ENCODE measurements at regions not wholly inside any gene's neighbourhood (a gene's known extent, or its start where the extent isn't known, plus 50 kb on each side); places are given as distances from the start of the nearest gene placed in this dataset.

GRCh38 chr10:118953598-118954393 lies 75.7 kb upstream of the NANOS1 start:
- H3K9me3 ChIP-seq (ENCODE audit: control insufficient read depth, insufficient read depth, low read length), result no peaks in the 10 kb centered on the region
- H3K4me3 ChIP-seq (ENCODE audit: low read depth, low read length), result no peak overlapping the region
- no peak overlapping the region for H3K27ac ChIP-seq (ENCODE audit: low read depth, low read length)
- H3K36me3 ChIP-seq (ENCODE audit: control insufficient read depth, insufficient read depth, low read length), result no peaks in the 10 kb centered on the region
- no peaks in the 10 kb centered on the region for H3K27me3 ChIP-seq (ENCODE audit: control insufficient read depth, insufficient read depth, low read length)
- H3K9ac ChIP-seq (ENCODE audit: low read depth, low read length), result no peak overlapping the region
- no peaks in the 10 kb centered on the region for H3K4me1 ChIP-seq (ENCODE audit: control insufficient read depth, insufficient read depth, low read length)

- no peaks in the 10 kb centered on the region for H3K4me1 ChIP-seq (ENCODE audit: control insufficient read depth, insufficient read depth, low read length)
- no peak overlapping the region for H3K9ac ChIP-seq (ENCODE audit: low read depth, low read length)
- no peaks in the 10 kb centered on the region for H3K36me3 ChIP-seq (ENCODE audit: control insufficient read depth, insufficient read depth, low read length)
- no peaks in the 10 kb centered on the region for H3K27me3 ChIP-seq (ENCODE audit: control insufficient read depth, insufficient read depth, low read length)
- no peak overlapping the region for H3K4me3 ChIP-seq (ENCODE audit: low read depth, low read length)
- no peaks in the 10 kb centered on the region for H3K9me3 ChIP-seq (ENCODE audit: control insufficient read depth, insufficient read depth, low read length)
- no peak overlapping the region for H3K27ac ChIP-seq (ENCODE audit: low read depth, low read length)
These were observed 74.0 kb upstream of the NANOS1 start for GRCh38 chr10:118955531-118955930.

GRCh38 chr10:118955951-118956801 lies 73.3 kb upstream of the NANOS1 start:
- H3K9me3 ChIP-seq (ENCODE audit: control insufficient read depth, insufficient read depth, low read length), result no peaks in the 10 kb centered on the region
- H3K36me3 ChIP-seq (ENCODE audit: control insufficient read depth, insufficient read depth, low read length), result no peaks in the 10 kb centered on the region
- H3K9ac ChIP-seq (ENCODE audit: low read depth, low read length), result no peak overlapping the region
- no peaks in the 10 kb centered on the region for H3K4me1 ChIP-seq (ENCODE audit: control insufficient read depth, insufficient read depth, low read length)
- no peaks in the 10 kb centered on the region for H3K27me3 ChIP-seq (ENCODE audit: control insufficient read depth, insufficient read depth, low read length)
- no peak overlapping the region for H3K27ac ChIP-seq (ENCODE audit: low read depth, low read length)
- no peak overlapping the region for H3K4me3 ChIP-seq (ENCODE audit: low read depth, low read length)

GRCh38 chr10:118956802-118957442 lies 72.6 kb upstream of the NANOS1 start:
- no peaks in the 10 kb centered on the region for H3K9me3 ChIP-seq (ENCODE audit: control insufficient read depth, insufficient read depth, low read length)
- no peaks in the 10 kb centered on the region for H3K27me3 ChIP-seq (ENCODE audit: control insufficient read depth, insufficient read depth, low read length)
- H3K4me3 ChIP-seq (ENCODE audit: low read depth, low read length), result no peak overlapping the region
- no peaks in the 10 kb centered on the region for H3K36me3 ChIP-seq (ENCODE audit: control insufficient read depth, insufficient read depth, low read length)
- no peak overlapping the region for H3K27ac ChIP-seq (ENCODE audit: low read depth, low read length)
- H3K9ac ChIP-seq (ENCODE audit: low read depth, low read length), result no peak overlapping the region
- H3K4me1 ChIP-seq (ENCODE audit: control insufficient read depth, insufficient read depth, low read length), result no peaks in the 10 kb centered on the region

- H3K27ac ChIP-seq (ENCODE audit: low read depth, low read length), result no peak overlapping the region
- no peak overlapping the region for H3K9ac ChIP-seq (ENCODE audit: low read depth, low read length)
- no peak overlapping the region for H3K4me3 ChIP-seq (ENCODE audit: low read depth, low read length)
- no peaks in the 10 kb centered on the region for H3K9me3 ChIP-seq (ENCODE audit: control insufficient read depth, insufficient read depth, low read length)
- no peaks in the 10 kb centered on the region for H3K36me3 ChIP-seq (ENCODE audit: control insufficient read depth, insufficient read depth, low read length)
- no peaks in the 10 kb centered on the region for H3K4me1 ChIP-seq (ENCODE audit: control insufficient read depth, insufficient read depth, low read length)
- no peaks in the 10 kb centered on the region for H3K27me3 ChIP-seq (ENCODE audit: control insufficient read depth, insufficient read depth, low read length)
These were observed 72.1 kb upstream of the NANOS1 start for GRCh38 chr10:118957443-118957825.

- Histone ChIP-seq H3K36me3 (ENCODE audit: control insufficient read depth, insufficient read depth, low read length) (no peaks in the 10 kb centered on the region), H3K27me3 (ENCODE audit: control insufficient read depth, insufficient read depth, low read length) (no peaks in the 10 kb centered on the region), H3K9me3 (ENCODE audit: control insufficient read depth, insufficient read depth, low read length) (no peaks in the 10 kb centered on the region), H3K4me3 (ENCODE audit: low read depth, low read length) (no peak overlapping the region), H3K27ac (ENCODE audit: low read depth, low read length) (no peak overlapping the region), H3K4me1 (ENCODE audit: control insufficient read depth, insufficient read depth, low read length) (no peaks in the 10 kb centered on the region), H3K9ac (ENCODE audit: low read depth, low read length) (no peak overlapping the region)
These were observed 71.5 kb upstream of the NANOS1 start for GRCh38 chr10:118957966-118958365.

- Histone ChIP-seq H3K9me3 (ENCODE audit: control insufficient read depth, insufficient read depth, low read length) (no peaks in the 10 kb centered on the region), H3K4me3 (ENCODE audit: low read depth, low read length) (no peak overlapping the region), H3K27ac (ENCODE audit: low read depth, low read length) (no peak overlapping the region)
These were observed 71.0 kb upstream of the NANOS1 start for GRCh38 chr10:118958559-118958958.

GRCh38 chr10:118958984-118959925 lies 70.3 kb upstream of the NANOS1 start:
- Histone ChIP-seq H3K4me3 (ENCODE audit: low read depth, low read length) (no peak overlapping the region), H3K4me1 (ENCODE audit: control insufficient read depth, insufficient read depth, low read length) (no peaks in the 10 kb centered on the region), H3K9me3 (ENCODE audit: control insufficient read depth, insufficient read depth, low read length) (no peaks in the 10 kb centered on the region), H3K9ac (ENCODE audit: low read depth, low read length) (no peak overlapping the region), H3K27ac (ENCODE audit: low read depth, low read length) (no peak overlapping the region), H3K27me3 (ENCODE audit: control insufficient read depth, insufficient read depth, low read length) (no peaks in the 10 kb centered on the region), H3K36me3 (ENCODE audit: control insufficient read depth, insufficient read depth, low read length) (no peaks in the 10 kb centered on the region)

More at GRCh38 chr10:118958559-118958958, 71.0 kb upstream of the NANOS1 start:
- H3K27me3 ChIP-seq (ENCODE audit: control insufficient read depth, insufficient read depth, low read length), result no peaks in the 10 kb centered on the region
- H3K36me3 ChIP-seq (ENCODE audit: control insufficient read depth, insufficient read depth, low read length), result no peaks in the 10 kb centered on the region
- H3K4me1 ChIP-seq (ENCODE audit: control insufficient read depth, insufficient read depth, low read length), result no peaks in the 10 kb centered on the region
- H3K9ac ChIP-seq (ENCODE audit: low read depth, low read length), result no peak overlapping the region

- no peaks in the 10 kb centered on the region for H3K4me1 ChIP-seq (ENCODE audit: control insufficient read depth, insufficient read depth, low read length)
- H3K9me3 ChIP-seq (ENCODE audit: control insufficient read depth, insufficient read depth, low read length), result no peaks in the 10 kb centered on the region
- H3K27me3 ChIP-seq (ENCODE audit: control insufficient read depth, insufficient read depth, low read length), result no peaks in the 10 kb centered on the region
- no peak overlapping the region for H3K4me3 ChIP-seq (ENCODE audit: low read depth, low read length)
- H3K36me3 ChIP-seq (ENCODE audit: control insufficient read depth, insufficient read depth, low read length), result no peaks in the 10 kb centered on the region
- H3K27ac ChIP-seq (ENCODE audit: low read depth, low read length), result no peak overlapping the region
- H3K9ac ChIP-seq (ENCODE audit: low read depth, low read length), result no peak overlapping the region
These were observed 69.1 kb upstream of the NANOS1 start for GRCh38 chr10:118960157-118961090.

Measured in HUES48 (cell line).